Stimulated activated CD4-positive, alpha-beta T cell treated with anti-CD3 and anti-CD28 coated beads, TNF-alpha, amount 100 ng/mL, for 48 hours (primary cell): ENCODE measurements at regions not wholly inside any gene's neighbourhood (a gene's known extent, or its start where the extent isn't known, plus 50 kb on each side); places are given as distances from the start of the nearest gene placed in this dataset.

Experiments
- DNase-seq, 3 donors: peaks; one replicate each; pipeline ENCODE4 v3.0.0-alpha.2; 2020; ENCODE audit warnings: low read depth in 3 of 3

DNA sequence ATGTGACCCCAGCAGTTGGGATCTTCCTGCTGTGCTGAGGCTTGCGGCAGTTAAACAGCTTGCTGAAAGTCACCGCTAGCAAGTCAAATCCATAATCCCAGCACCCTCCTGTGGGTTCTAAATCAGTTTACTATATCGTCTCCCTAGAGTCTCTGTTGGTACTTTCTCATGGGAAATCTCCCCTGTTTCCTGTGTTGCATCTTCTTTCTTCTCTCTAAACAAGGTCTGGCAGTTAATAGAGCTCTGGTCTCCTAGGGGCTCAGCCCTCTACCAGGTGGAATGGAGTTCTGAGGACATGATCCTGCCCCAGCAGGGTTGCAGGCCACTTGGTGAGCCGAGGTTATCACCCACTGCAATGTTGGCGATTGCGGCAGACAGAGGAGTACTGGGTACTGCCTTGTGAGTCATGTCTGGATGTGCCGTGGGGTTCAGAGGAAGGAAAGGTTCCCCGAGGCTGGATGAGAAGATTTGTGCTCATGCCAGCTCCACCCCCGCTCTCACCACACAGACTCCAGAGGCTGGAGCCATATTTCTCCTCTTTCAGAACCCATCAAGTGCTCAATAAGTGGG is 59.4 kb upstream of the SIX2 start:
- DNase-seq: no peak

DNA sequence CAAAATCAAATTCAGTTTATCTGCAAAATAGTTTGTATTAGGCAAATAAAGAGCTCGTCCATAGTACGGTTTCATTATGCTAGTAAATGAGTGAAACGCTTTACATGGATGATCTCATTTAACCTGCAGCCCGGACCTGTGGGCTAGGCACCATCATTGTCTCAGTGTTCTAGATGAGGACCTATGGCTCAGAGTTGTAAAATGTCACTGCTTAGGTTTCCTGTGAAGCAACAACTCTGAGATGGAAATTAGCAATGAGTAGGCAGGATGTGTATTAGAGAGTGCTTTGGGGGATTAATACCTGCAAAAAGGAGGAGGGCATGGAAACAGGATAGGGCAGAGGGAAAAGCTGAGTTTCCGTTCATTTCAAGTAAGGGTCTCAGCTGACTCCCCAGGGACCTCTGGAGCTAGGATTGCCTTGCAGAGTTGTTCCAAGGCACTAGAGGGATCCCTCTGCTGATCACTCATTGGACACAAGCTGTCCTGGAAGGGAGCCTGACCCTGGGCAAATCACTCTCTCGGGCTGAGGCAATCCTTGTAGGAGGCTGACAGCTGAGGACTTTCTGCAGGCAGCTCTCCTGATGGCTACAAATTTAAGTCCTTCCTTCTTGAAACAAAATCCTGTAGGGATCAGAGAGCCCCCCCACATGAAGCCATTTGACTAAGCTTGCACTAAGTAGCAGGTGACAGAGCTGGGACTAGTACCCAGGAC is 58.8 kb upstream of the SIX2 start:
- DNase-seq: no peak
